ENCODE measurements at regions not wholly inside any gene's neighbourhood (a gene's known extent, or its start where the extent isn't known, plus 50 kb on each side); places are given as distances from the start of the nearest gene placed in this dataset.

DNA sequence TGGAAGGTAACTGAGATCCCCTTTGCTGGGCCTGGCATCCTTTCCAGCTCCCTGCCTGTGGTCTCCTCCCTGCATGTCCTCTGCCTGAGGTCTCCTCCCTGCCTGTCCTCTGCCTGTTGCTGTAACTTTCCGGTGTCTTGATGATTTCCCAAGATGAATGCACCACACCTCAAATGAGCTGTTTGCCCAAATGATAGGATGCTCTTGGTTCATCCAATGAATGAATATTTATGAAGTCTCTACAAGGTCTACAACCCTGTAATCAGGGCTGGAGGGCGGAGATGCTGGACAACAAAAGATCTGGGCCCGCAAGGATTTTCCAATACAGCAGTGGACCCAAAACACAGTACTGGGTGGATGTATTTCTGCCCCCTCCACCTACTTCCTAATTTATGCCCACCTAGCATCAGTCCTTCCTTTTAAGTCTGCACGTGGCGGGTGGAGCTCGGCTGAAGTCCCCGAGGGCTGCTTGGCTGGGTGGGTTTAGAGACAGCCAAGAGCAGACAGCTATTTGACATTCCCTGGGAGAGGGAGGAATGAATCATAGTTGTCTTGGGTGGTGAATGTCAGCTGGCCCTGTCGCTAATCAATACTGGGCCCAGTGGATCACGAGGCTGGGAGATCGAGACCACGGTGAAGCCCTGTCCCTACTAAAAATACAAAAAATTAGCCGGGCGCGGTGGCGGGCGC lies 60.3 kb upstream of the GRHL3 start:
- intact Hi-C loops (cut with DNase I; ENCODE audit: low total_unique reads): no loop called here
- no peaks in the 10 kb centered on the region for H3K4me1 ChIP-seq
- TF ChIP-seq POLR2A (IDR thresholded peaks at IDR 0.05): no peak
- TF ChIP-seq, protein P1, sequence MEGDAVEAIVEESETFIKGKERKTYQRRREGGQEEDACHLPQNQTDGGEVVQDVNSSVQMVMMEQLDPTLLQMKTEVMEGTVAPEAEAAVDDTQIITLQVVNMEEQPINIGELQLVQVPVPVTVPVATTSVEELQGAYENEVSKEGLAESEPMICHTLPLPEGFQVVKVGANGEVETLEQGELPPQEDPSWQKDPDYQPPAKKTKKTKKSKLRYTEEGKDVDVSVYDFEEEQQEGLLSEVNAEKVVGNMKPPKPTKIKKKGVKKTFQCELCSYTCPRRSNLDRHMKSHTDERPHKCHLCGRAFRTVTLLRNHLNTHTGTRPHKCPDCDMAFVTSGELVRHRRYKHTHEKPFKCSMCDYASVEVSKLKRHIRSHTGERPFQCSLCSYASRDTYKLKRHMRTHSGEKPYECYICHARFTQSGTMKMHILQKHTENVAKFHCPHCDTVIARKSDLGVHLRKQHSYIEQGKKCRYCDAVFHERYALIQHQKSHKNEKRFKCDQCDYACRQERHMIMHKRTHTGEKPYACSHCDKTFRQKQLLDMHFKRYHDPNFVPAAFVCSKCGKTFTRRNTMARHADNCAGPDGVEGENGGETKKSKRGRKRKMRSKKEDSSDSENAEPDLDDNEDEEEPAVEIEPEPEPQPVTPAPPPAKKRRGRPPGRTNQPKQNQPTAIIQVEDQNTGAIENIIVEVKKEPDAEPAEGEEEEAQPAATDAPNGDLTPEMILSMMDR (IDR thresholded peaks at IDR 0.05): no peak
- H3K27me3 ChIP-seq: no peaks in the 10 kb centered on the region
- no peaks in the 10 kb centered on the region for H3K36me3 ChIP-seq
- H3K4me3 ChIP-seq: no peak overlapping the region
- H3K9me3 ChIP-seq: no peaks in the 10 kb centered on the region
- H3K27ac ChIP-seq: no peak overlapping the region
- DNase-seq: no peak

- intact Hi-C loops (cut with DNase I; ENCODE audit: low total_unique reads): no loop called here
These were observed 61.8 kb upstream of the GRHL3 start for GRCh38 chr1:24257373-24257772.

GRCh38 chr1:24256687-24257086 lies 62.5 kb upstream of the GRHL3 start:
- TF ChIP-seq, protein P1 (IDR thresholded peaks at IDR 0.05): no peak
- TF ChIP-seq POLR2A (IDR thresholded peaks at IDR 0.05): no peak

More at GRCh38 chr1:24257373-24257772, 61.8 kb upstream of the GRHL3 start:
- no peak overlapping the region for H3K4me3 ChIP-seq
- no peaks in the 10 kb centered on the region for H3K36me3 ChIP-seq
- H3K9me3 ChIP-seq: no peaks in the 10 kb centered on the region
- TF ChIP-seq, protein P1 (IDR thresholded peaks at IDR 0.05): no peak
- no peak for TF ChIP-seq POLR2A (IDR thresholded peaks at IDR 0.05)
- H3K4me1 ChIP-seq: no peaks in the 10 kb centered on the region
- no peaks in the 10 kb centered on the region for H3K27me3 ChIP-seq
- H3K27ac ChIP-seq: no peak overlapping the region
- no peak for DNase-seq

GRCh38 chr1:24255226-24255625 lies 63.9 kb upstream of the GRHL3 start:
- Histone ChIP-seq H3K36me3 (no peaks in the 10 kb centered on the region), H3K27me3 (no peaks in the 10 kb centered on the region), H3K4me3 (no peak overlapping the region), H3K27ac (no peak overlapping the region), H3K9me3 (no peaks in the 10 kb centered on the region), H3K4me1 (no peaks in the 10 kb centered on the region)
- DNase-seq: no peak
- intact Hi-C loops (cut with DNase I; ENCODE audit: low total_unique reads): no loop called here
- TF ChIP-seq, protein P1 (IDR thresholded peaks at IDR 0.05): no peak
- TF ChIP-seq POLR2A (IDR thresholded peaks at IDR 0.05): no peak

More at GRCh38 chr1:24256687-24257086, 62.5 kb upstream of the GRHL3 start:
- intact Hi-C loops (cut with DNase I; ENCODE audit: low total_unique reads): no loop called here
- no peak for DNase-seq
- Histone ChIP-seq H3K27ac (no peak overlapping the region), H3K9me3 (no peaks in the 10 kb centered on the region), H3K4me1 (no peaks in the 10 kb centered on the region), H3K36me3 (no peaks in the 10 kb centered on the region), H3K27me3 (no peaks in the 10 kb centered on the region), H3K4me3 (no peak overlapping the region)

DNA sequence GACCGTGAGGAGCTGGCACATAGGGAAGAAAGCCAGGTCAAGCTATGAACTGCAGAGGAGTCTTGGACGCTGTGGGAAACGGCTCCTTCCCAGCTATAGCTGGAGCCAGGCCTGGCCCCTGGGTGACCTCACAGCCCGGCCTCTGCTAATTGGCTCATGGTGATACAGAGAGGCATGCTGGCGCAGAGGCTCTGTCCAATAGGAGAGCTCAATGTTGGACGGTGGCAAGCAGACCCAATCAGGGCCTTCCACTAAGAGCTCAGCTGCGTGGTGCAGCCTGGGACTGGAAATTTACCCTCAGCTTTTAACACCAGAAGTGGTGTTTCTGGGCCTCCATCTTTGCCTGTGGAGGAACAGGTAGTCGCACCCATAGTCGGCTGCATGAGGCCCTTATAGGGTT lies 64.4 kb upstream of the GRHL3 start:
- no peaks in the 10 kb centered on the region for H3K36me3 ChIP-seq
- no peak overlapping the region for H3K4me3 ChIP-seq
- no peaks in the 10 kb centered on the region for H3K4me1 ChIP-seq
- no peak for DNase-seq
- no peak overlapping the region for H3K27ac ChIP-seq
- intact Hi-C loops (cut with DNase I; ENCODE audit: low total_unique reads): no loop called here
- H3K27me3 ChIP-seq: no peaks in the 10 kb centered on the region
- H3K9me3 ChIP-seq: no peaks in the 10 kb centered on the region
- TF ChIP-seq, protein P1 (IDR thresholded peaks at IDR 0.05): no peak
- TF ChIP-seq POLR2A (IDR thresholded peaks at IDR 0.05): no peak
